H9 (cell line): ENCODE measurements at regions not wholly inside any gene's neighbourhood (a gene's known extent, or its start where the extent isn't known, plus 50 kb on each side); places are given as distances from the start of the nearest gene placed in this dataset.

Experiments used
- DNase-seq: peaks from one replicate; pipeline ENCODE4 v3.0.0-alpha.2; 2017
- H2AFZ ChIP-seq: one replicate; pipeline ENCODE4 v1.6.1; 2013; ENCODE audit warnings: mild to moderate bottlenecking, low read length, control low read depth, moderate library complexity
- H2AK5ac ChIP-seq: 2 replicates; pipeline ENCODE4 v1.6.1; 2013; ENCODE audit warnings: low read length, control low read depth, mixed read lengths; ENCODE audit not compliant: insufficient read length
- H2BK120ac ChIP-seq: one replicate; pipeline ENCODE4 v1.6.1; 2013; ENCODE audit warnings: low read depth, mild to moderate bottlenecking, low read length, control low read depth, inconsistent platforms; ENCODE audit not compliant: poor library complexity, severe bottlenecking
- H2BK12ac ChIP-seq: 2 replicates; pipeline ENCODE4 v1.6.1; 2013; ENCODE audit warnings: low read length, control low read depth, mixed read lengths, low read depth; ENCODE audit not compliant: insufficient read length
- H2BK15ac ChIP-seq: 2 replicates; pipeline ENCODE4 v1.6.1; 2013; ENCODE audit warnings: low read depth, low read length, control low read depth
- H2BK20ac ChIP-seq: one replicate; pipeline ENCODE4 v1.6.1; 2013; ENCODE audit warnings: low read depth, mild to moderate bottlenecking, low read length, control low read depth, inconsistent platforms; ENCODE audit not compliant: poor library complexity, severe bottlenecking
- H2BK5ac ChIP-seq: 2 replicates; pipeline ENCODE4 v1.6.1; 2013; ENCODE audit warnings: low read length, control low read depth, mixed read lengths; ENCODE audit not compliant: insufficient read length
- H3K14ac ChIP-seq: 2 replicates; pipeline ENCODE4 v1.6.1; 2013; ENCODE audit warnings: low read length, control low read depth; ENCODE audit not compliant: insufficient read depth
- H3K18ac ChIP-seq: 2 replicates; pipeline ENCODE4 v1.6.1; 2013; ENCODE audit warnings: low read depth, mild to moderate bottlenecking, mixed read lengths, low read length, control low read depth; ENCODE audit not compliant: insufficient read length
- H3K23ac ChIP-seq: 2 replicates; pipeline ENCODE4 v1.6.1; 2013; ENCODE audit warnings: low read length, control low read depth, mixed read lengths, low read depth; ENCODE audit not compliant: insufficient read length
- H3K23me2 ChIP-seq: 2 replicates; pipeline ENCODE4 v1.6.1; 2013; ENCODE audit warnings: low read depth, mild to moderate bottlenecking, mixed read lengths, low read length, control low read depth; ENCODE audit not compliant: insufficient read length, poor library complexity, severe bottlenecking
- H3K27ac ChIP-seq: 2 replicates; pipeline ENCODE4 v1.5.1; 2013; ENCODE audit warnings: low read length, control low read depth, mixed read lengths, low read depth; ENCODE audit not compliant: insufficient read length
- H3K27me3 ChIP-seq: 2 replicates; pipeline ENCODE4 v1.6.1; 2013; ENCODE audit warnings: low read length, control low read depth, inconsistent platforms; ENCODE audit not compliant: insufficient read depth
- H3K4ac ChIP-seq: 2 replicates; pipeline ENCODE4 v1.6.1; 2013; ENCODE audit warnings: low read depth, mild to moderate bottlenecking, control low read depth, inconsistent platforms, low read length, moderate library complexity
- H3K4me1 ChIP-seq: 2 replicates; pipeline ENCODE4 v1.6.1; 2013; ENCODE audit warnings: low read length, control low read depth, inconsistent platforms; ENCODE audit not compliant: insufficient read depth
- H3K4me2 ChIP-seq: 2 replicates; pipeline ENCODE4 v1.6.1; 2013; ENCODE audit warnings: low read length, control low read depth, mixed read lengths; ENCODE audit not compliant: insufficient read length, insufficient read depth
- H3K56ac ChIP-seq: 2 replicates; pipeline ENCODE4 v1.6.1; 2013; ENCODE audit warnings: low read depth, mild to moderate bottlenecking, mixed read lengths, low read length, control low read depth; ENCODE audit not compliant: insufficient read length
- H3K79me1 ChIP-seq: 2 replicates; pipeline ENCODE4 v1.6.1; 2013; ENCODE audit warnings: low read depth, mild to moderate bottlenecking, moderate library complexity, low read length, control low read depth, inconsistent platforms; ENCODE audit not compliant: insufficient read depth, poor library complexity, severe bottlenecking
- H3K79me2 ChIP-seq: 2 replicates; pipeline ENCODE4 v1.6.1; 2013; ENCODE audit warnings: low read length, control low read depth, inconsistent platforms; ENCODE audit not compliant: insufficient read depth
- H3K9ac ChIP-seq: 2 replicates; pipeline ENCODE4 v1.6.1; 2013; ENCODE audit warnings: low read length, control low read depth, mixed read lengths; ENCODE audit not compliant: insufficient read length; ENCODE audit errors: extremely low read depth
- H3K9me3 ChIP-seq: one replicate; pipeline ENCODE4 v1.6.1; 2013; ENCODE audit warnings: low read depth, low read length, inconsistent platforms; ENCODE audit not compliant: control insufficient read depth
- H3T11ph ChIP-seq: one replicate; pipeline ENCODE4 v1.6.1; 2013; ENCODE audit warnings: mild to moderate bottlenecking, low read length, control low read depth, inconsistent platforms
- H4K20me1 ChIP-seq: one replicate; pipeline ENCODE4 v1.6.1; 2013; ENCODE audit not compliant: control insufficient read depth, insufficient read length, insufficient read depth
- H4K5ac ChIP-seq: 2 replicates; pipeline ENCODE4 v1.6.1; 2013; ENCODE audit warnings: low read depth, mild to moderate bottlenecking, mixed read lengths, low read length, control low read depth; ENCODE audit not compliant: insufficient read length
- H4K8ac ChIP-seq: replicated peaks from 2 replicates; pipeline ENCODE4 v1.6.1; 2013; ENCODE audit warnings: low read length, control low read depth, mixed read lengths, low read depth; ENCODE audit not compliant: insufficient read length
- H4K91ac ChIP-seq: 2 replicates; pipeline ENCODE4 v1.6.1; 2013; ENCODE audit warnings: low read depth, mild to moderate bottlenecking, moderate library complexity, mixed read lengths, low read length, control low read depth; ENCODE audit not compliant: insufficient read length
- H3K27ac Mint-ChIP-seq, 3 experiments: 2 replicates in 2 of 3; 3 replicates in 1 of 3; pipeline ENCODE4 v1.8.0; 2020 to 2021; ENCODE audit warnings: mixed read lengths in 3 of 3, mild to moderate bottlenecking in 1 of 3, moderate library complexity in 1 of 3
- H3K27me3 Mint-ChIP-seq: 2 replicates; pipeline ENCODE4 v1.8.0; 2021; ENCODE audit warnings: low read depth, mild to moderate bottlenecking, moderate library complexity, mixed read lengths
- H3K36me3 Mint-ChIP-seq, 3 experiments: 2 replicates in 2 of 3; 3 replicates in 1 of 3; pipeline ENCODE4 v1.8.0; 2020 to 2021; ENCODE audit warnings: low read depth in 3 of 3, mixed read lengths in 3 of 3; ENCODE audit not compliant: insufficient read depth in 1 of 3
- H3K4me1 Mint-ChIP-seq, 2 experiments: 2 replicates each; pipeline ENCODE4 v1.8.0; 2020; ENCODE audit warnings: mixed read lengths in 2 of 2
- H3K4me3 Mint-ChIP-seq, 2 experiments: 2 replicates in 1 of 2; 3 replicates in 1 of 2; pipeline ENCODE4 v1.8.0; 2020 to 2021; ENCODE audit warnings: mild to moderate bottlenecking in 2 of 2, mixed read lengths in 2 of 2, moderate library complexity in 1 of 2
- H3K9me3 Mint-ChIP-seq, 2 experiments: 2 replicates in 1 of 2; 3 replicates in 1 of 2; pipeline ENCODE4 v1.8.0; 2020; ENCODE audit warnings: mild to moderate bottlenecking in 2 of 2, mixed read lengths in 2 of 2, moderate library complexity in 1 of 2
- WGBS: extraction: QIAGEN DNeasy Blood & Tissue Kit; methylation state at CpG from one replicate; pipeline ENCODE4 v1.1.7; 2013; ENCODE audit warnings: missing lambda C conversion rate, low lambda C conversion rate, mixed read lengths; ENCODE audit not compliant: insufficient read length; ENCODE audit errors: extremely low coverage; 5-methylcytosine and 5-hydroxymethylcytosine counted together
- TF ChIP-seq, protein P1 (sequence below): fragments of 200-600 bp; sonication (generic); conservative IDR thresholded peaks from 3 replicates; pipeline ENCODE4 v1.8.0; 2021; ENCODE audit warnings: antibody characterized with exemption, mild to moderate bottlenecking

- Histone ChIP-seq H2AFZ (no peak overlapping the region), H3K18ac (no peak overlapping the region), H3T11ph (no peak overlapping the region), H3K27ac (no peak overlapping the region), H4K8ac (no peak overlapping the region), H3K14ac (no peak overlapping the region), H2BK120ac (no peak overlapping the region), H2BK12ac (no peak overlapping the region), H3K9ac (no peak overlapping the region), H2AK5ac (no peak overlapping the region), H4K91ac (no peak overlapping the region), H3K4me2 (no peak overlapping the region), H3K4me1 (no peaks in the 10 kb centered on the region), H3K79me2 (no peaks in the 10 kb centered on the region), H2BK5ac (no peak overlapping the region), H4K5ac (no peak overlapping the region), H4K20me1 (no peaks in the 10 kb centered on the region), H3K79me1 (no peaks in the 10 kb centered on the region), H3K56ac (no peak overlapping the region), H2BK15ac (no peak overlapping the region), H3K23ac (no peak overlapping the region), H3K23me2 (no peaks in the 10 kb centered on the region), H3K27me3 (no peaks in the 10 kb centered on the region), H3K9me3 (no peaks in the 10 kb centered on the region), H2BK20ac (no peak overlapping the region), H3K4ac (no peak overlapping the region)
- Mint-ChIP-seq H3K27ac (no peak overlapping the region), H3K27me3 (no peaks in the 10 kb centered on the region), H3K4me3 (no peak overlapping the region), H3K9me3 (no peaks in the 10 kb centered on the region), H3K4me1 (no peaks in the 10 kb centered on the region), H3K36me3 (no peaks in the 10 kb centered on the region)
- no CpG with 5 or more reads among the region's 3 CpGs for WGBS
- no peak for DNase-seq
- TF ChIP-seq, protein P1, sequence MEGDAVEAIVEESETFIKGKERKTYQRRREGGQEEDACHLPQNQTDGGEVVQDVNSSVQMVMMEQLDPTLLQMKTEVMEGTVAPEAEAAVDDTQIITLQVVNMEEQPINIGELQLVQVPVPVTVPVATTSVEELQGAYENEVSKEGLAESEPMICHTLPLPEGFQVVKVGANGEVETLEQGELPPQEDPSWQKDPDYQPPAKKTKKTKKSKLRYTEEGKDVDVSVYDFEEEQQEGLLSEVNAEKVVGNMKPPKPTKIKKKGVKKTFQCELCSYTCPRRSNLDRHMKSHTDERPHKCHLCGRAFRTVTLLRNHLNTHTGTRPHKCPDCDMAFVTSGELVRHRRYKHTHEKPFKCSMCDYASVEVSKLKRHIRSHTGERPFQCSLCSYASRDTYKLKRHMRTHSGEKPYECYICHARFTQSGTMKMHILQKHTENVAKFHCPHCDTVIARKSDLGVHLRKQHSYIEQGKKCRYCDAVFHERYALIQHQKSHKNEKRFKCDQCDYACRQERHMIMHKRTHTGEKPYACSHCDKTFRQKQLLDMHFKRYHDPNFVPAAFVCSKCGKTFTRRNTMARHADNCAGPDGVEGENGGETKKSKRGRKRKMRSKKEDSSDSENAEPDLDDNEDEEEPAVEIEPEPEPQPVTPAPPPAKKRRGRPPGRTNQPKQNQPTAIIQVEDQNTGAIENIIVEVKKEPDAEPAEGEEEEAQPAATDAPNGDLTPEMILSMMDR = no peak
Measured at GRCh38 chr3:34053626-34054025, 255.2 kb downstream of the PDCD6IP start.
